ENCODE measurements at regions not wholly inside any gene's neighbourhood (a gene's known extent, or its start where the extent isn't known, plus 50 kb on each side); places are given as distances from the start of the nearest gene placed in this dataset.

- DNase-seq, result no peak
Observed at GRCh38 chr9:695252-695651, 146.2 kb upstream of the DMRT1 start.

DNA sequence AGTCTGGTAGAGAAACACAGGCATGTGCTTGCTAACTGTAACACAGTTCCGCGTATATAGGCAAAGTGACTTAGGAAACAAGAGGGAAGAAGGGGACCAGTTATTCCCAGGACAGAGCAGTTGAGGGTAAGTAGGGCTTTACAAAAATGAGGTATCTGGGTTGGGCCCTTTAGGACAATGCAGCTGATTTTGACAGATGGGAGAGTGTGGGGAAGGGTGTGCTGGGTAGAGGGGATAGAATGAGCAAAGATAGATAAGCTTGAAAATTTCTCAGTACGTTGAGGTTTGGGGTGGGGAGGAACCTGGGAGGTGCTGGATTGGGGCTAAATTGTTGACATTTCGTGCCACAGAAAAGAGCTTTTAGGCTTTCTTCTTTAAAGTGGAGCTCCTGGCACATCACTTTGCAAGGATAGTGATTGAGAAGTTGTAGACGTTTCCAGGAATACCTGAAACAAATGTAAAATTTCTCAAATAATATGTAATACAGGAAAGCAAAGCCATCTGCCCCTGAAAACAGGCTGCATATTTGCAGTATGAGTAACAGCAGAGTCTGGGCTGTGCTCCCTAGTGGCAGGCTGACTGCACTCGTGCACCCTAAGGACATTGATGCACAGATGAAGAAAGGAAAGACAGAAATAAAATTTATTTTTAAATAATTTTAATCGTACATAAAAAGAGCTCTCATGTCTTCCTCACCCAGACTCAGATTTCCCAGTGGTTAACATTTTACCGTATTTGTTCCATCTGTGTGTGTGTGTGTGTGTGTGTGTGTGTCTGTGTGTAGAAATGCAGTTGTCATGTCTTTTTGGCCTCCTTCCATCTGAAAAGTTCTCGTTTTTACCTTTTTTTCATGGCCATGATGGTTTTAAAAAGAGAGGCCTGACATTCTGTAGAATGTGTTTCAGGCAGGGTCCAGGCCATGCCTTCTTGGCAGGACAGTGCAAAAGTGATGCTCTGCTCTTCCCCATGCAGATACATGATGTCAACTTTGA, 144.9 kb upstream of the DMRT1 start:
- DNase-seq, result no peak

DNA sequence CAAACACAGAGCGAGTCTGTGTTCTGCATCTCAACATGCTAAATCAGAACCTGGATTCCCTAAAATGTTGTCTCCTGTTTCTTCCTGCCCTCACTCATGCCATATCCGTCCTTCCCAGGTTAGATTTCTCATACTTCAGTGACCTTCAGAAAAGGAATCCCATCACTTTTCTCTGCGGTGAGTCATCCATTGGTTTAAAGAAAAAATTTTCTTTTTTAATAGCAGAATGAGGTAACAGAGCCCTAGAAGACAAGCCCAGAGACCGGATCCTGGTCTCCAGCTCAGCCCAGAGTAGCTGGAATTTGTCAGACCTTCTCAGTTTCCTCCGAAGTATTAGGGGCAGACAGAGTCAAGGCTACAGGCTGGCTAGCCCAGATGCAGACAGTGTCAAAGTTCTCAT, 143.2 kb upstream of the DMRT1 start:
- no peak for DNase-seq

DNA sequence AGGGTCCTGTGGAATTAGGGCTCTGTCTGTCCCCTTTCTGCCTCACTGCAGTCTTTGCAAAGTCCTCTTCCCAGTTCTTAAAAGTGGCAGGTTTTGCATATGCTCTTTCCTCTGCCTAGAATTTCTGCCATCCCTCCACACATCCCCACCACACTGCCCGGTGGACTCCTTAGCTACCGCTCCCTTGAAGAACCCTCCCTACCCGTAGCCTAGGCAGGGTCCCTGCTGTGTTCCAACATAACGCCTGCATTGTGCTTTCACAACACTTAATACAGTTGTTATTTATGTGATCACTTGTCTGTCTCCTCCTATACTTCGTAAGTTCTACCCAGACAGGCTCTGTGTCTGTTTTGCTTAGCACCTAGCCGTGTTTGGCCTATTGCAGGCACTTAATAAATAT, 142.5 kb upstream of the DMRT1 start:
- no peak for DNase-seq

DNA sequence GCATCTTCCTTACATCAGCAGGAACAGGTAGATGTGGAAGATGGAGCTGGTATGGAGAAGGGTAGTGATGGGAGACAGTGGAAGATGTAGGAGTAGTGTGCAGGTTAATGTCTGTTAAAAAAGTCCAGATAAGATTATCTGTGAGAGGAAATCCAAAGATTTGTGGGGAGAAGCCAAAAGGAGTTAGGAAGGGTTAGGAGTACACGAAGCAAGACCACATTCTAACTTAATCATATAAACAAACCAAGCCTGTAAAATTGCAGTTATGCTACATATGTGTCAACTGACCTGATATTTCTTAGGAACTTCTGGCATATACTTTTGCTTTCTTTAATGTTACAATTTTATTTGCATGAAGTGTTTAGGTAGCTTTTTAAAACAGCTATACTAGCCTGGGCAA, 142.1 kb upstream of the DMRT1 start:
- no peak for DNase-seq

- DNase-seq, result no peak
Observed at GRCh38 chr9:700365-701282, 140.9 kb upstream of the DMRT1 start.

DNA sequence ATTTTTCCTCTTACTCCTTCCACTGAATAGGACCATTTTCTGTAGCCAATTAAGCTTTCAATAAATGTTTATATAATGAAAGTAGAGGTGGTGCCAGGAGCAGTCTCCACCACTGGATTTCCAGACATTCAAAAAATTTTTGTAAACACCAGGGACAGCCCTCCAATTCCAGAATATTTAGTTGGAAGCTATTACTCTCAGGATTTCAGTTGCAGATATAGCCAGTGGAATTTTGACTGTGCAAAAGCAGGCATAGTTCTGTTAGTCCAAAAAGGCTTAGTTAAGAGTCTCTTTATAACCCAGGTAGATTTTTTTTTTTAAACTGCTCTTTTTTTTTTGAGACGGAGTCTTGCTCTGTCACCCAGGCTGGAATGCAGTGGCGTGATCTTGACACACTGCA, 138.1 kb upstream of the DMRT1 start:
- DNase-seq, result no peak

- DNase-seq, result no peak
Observed at GRCh38 chr9:706073-706472, 135.4 kb upstream of the DMRT1 start.

- DNase-seq, result no peak
Observed at GRCh38 chr9:706606-707459, 134.7 kb upstream of the DMRT1 start.

DNA sequence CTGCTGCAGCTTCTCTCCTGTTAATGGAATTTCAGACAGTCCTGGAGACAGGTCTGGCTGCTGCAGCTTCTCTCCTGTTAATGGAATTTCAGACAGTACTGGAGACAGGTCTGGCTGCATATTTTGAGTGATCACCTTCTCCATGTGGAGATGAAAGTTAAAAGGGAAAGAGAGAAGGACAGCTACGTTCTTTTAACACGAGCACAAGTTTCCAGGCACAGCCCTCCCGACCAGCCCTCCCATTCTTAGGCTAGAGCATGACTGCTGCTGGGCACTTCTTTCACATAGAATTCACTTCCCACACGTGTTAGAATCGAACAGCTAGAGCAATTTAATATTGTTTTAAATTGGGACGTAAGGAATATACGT, 133.3 kb upstream of the DMRT1 start:
- DNase-seq, result no peak

DNA sequence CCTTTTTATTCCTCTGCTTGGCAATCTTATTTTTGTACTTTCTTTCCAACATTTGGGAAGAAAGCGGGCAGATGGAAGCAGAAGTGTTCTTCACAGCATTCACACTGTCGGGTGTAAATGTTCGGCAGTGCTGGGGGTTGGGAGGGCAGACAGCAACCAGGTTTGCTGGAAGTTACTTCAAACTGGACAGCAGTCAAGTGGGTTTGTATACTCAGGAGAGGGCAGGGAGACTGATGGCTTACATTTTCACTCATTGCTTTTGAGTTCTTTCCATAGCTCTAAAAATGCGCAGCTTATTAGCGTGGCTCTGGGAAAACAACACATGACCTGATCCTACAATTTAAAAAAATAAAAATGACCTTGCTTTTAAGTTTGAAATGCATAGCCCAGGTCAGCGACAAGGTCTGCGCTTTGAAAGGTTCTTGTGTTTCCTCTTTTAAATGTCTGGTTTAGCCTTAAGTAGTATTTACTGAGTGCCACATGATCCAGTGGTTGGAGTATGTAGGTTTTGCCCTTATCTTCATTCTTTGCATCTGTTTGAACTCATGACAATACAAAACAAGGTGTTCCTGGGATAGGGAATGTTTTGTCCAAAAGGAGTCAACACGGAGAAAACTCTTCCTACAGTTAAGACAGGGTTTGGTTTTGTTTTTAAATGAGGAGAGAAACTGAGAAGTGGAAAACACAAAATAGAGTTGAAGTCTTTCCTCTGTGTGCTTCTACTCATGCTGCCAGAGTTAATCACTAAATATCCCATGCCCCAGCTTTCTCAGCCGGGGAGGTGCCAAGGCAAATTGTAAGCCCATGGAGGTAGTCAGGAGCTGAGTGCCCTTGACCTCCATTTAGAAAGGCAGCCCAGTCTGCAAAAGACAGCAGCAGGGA, 132.7 kb upstream of the DMRT1 start:
- DNase-seq, result no peak

- no peak for DNase-seq
Observed at GRCh38 chr9:710951-711745, 130.3 kb upstream of the DMRT1 start.

DNA sequence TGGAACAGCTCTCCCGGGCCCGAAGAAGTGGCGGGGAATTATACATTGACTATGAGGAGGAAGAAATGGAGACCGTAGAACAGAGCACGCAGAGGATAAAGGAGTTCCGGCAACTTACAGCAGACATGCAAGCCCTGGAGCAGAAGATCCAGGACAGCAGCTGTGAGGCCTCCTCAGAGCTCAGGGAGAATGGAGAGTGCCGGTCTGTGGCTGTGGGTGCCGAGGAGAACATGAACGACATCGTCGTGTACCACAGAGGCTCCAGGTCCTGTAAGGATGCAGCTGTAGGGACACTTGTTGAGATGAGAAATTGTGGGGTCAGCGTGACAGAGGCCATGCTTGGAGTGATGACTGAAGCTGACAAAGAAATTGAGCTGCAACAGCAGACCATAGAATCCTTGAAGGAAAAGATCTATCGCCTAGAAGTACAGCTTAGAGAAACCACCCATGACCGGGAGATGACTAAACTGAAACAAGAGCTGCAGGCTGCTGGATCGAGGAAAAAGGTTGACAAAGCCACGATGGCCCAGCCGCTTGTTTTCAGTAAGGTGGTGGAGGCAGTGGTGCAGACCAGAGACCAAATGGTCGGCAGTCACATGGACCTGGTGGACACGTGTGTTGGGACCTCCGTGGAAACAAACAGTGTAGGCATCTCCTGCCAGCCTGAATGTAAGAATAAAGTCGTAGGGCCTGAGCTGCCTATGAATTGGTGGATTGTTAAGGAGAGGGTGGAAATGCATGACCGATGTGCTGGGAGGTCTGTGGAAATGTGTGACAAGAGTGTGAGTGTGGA, 129.5 kb upstream of the DMRT1 start:
- no peak for DNase-seq

DNA sequence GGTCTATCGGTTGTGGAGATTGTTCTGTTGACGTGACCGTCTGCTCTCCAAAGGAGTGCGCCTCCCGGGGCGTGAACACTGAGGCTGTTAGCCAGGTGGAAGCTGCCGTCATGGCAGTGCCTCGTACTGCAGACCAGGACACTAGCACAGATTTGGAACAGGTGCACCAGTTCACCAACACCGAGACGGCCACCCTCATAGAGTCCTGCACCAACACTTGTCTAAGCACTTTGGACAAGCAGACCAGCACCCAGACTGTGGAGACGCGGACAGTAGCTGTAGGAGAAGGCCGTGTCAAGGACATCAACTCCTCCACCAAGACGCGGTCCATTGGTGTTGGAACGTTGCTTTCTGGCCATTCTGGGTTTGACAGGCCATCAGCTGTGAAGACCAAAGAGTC, 128.9 kb upstream of the DMRT1 start:
- DNase-seq, result no peak

DNA sequence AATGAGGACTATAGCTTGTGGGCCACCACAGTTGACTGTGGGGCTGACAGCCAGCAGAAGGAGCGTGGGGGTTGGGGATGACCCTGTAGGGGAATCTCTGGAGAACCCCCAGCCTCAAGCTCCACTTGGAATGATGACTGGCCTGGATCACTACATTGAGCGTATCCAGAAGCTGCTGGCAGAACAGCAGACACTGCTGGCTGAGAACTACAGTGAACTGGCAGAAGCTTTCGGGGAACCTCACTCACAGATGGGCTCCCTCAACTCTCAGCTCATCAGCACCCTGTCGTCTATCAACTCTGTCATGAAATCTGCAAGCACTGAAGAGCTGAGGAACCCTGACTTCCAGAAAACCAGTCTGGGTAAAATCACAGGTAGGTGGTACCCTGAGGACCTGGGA, 128.4 kb upstream of the DMRT1 start:
- DNase-seq, result no peak

DNA sequence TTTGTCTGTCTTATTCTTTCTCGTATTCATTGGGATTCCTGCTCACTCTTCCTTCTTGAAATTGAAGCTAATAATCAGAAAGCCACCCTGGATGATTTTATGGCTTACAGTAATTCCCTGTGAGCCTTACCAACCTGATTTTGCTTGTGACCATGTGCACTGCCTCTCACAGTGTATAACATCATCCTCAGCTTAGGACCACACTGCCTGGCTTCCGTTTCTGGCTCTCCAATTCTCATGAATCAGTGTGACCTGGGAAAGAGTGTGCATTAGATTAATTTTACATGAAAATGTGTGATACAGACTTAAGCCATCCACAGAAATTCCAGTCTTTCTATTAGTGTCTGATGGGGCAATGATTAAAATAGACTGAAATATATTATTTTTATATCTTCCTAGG, 126.8 kb upstream of the DMRT1 start:
- no peak for DNase-seq

DNA sequence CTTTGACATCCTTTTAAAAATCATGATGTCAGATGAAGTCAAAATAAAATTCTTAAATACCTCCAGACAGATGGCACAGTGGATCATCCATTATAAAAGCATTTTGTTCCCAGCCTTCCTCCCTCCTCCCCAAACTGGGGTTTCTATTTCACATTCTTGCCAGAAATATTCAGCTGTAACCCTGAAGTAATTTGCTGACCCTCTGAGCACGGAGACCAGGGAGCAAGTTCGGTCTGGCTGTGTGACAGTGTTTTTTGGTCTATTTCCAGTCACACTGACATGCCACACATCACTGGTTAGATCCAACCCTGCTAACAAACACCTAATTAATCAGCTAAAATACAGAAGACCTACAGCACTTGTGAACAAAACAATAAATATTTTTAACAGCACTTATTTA, 126.2 kb upstream of the DMRT1 start:
- DNase-seq, result no peak

GRCh38 chr9:715743-716400, 125.6 kb upstream of the DMRT1 start:
- DNase-seq, result no peak

- DNase-seq, result no peak
Observed at GRCh38 chr9:717722-718121, 123.8 kb upstream of the DMRT1 start.
